HepG2 (cell line): ENCODE measurements at regions not wholly inside any gene's neighbourhood (a gene's known extent, or its start where the extent isn't known, plus 50 kb on each side); places are given as distances from the start of the nearest gene placed in this dataset.

Experiments
- ATF2 ChIP-seq: sonication (generic); formaldehyde crosslinking; IDR thresholded peaks from 2 replicates; pipeline ENCODE4 v1.4.0; 2020; ENCODE audit warnings: missing genetic modification reagents
- BCLAF1 ChIP-seq: fragments of 450-650 bp; IDR thresholded peaks from 2 replicates; pipeline ENCODE4 v1.6.1; 2017; ENCODE audit warnings: mild to moderate bottlenecking
- CENPBD1 ChIP-seq: sonication (generic); formaldehyde crosslinking; IDR thresholded peaks from 2 replicates; pipeline ENCODE4 v1.8.0; 2022; ENCODE audit warnings: missing genetic modification reagents, low read depth, mild to moderate bottlenecking, borderline replicate concordance
- E2F1 ChIP-seq: sonication (generic); formaldehyde crosslinking; IDR thresholded peaks from 2 replicates; pipeline ENCODE4 v1.5.0; 2020; ENCODE audit warnings: missing genetic modification reagents
- GPBP1L1 ChIP-seq: sonication (generic); formaldehyde crosslinking; IDR thresholded peaks from 2 replicates; pipeline ENCODE4 v1.5.0; 2020; ENCODE audit warnings: mild to moderate bottlenecking, missing genetic modification reagents
- GZF1 ChIP-seq: sonication (generic); formaldehyde crosslinking; IDR thresholded peaks from 2 replicates; pipeline ENCODE4 v1.5.1; 2020; ENCODE audit warnings: mild to moderate bottlenecking, missing genetic modification reagents
- HOMEZ ChIP-seq: IDR thresholded peaks from 2 replicates; pipeline ENCODE4 v1.6.1; 2016; ENCODE audit warnings: low read depth
- IKZF1 ChIP-seq: fragments of 450-650 bp; IDR thresholded peaks from 2 replicates; pipeline ENCODE4 v1.7.1; 2016
- JUND ChIP-seq: sonication (generic); formaldehyde crosslinking; IDR thresholded peaks from 2 replicates; pipeline ENCODE4 v1.8.0; 2022; ENCODE audit warnings: mild to moderate bottlenecking, missing genetic modification reagents
- MBD4 ChIP-seq: IDR thresholded peaks from 2 replicates; pipeline ENCODE4 v1.6.1; 2012; ENCODE audit warnings: low read length, inconsistent platforms, borderline replicate concordance
- NR0B2 ChIP-seq: sonication (generic); formaldehyde crosslinking; IDR thresholded peaks from 2 replicates; pipeline ENCODE4 v1.4.0; 2020; ENCODE audit warnings: mild to moderate bottlenecking, missing genetic modification reagents
- PBX2 ChIP-seq: IDR thresholded peaks from 2 replicates; pipeline ENCODE4 v1.6.1; 2016; ENCODE audit warnings: control low read depth
- POGZ ChIP-seq: sonication (generic); formaldehyde crosslinking; IDR thresholded peaks from 2 replicates; pipeline ENCODE4 v1.4.0; 2020; ENCODE audit warnings: mild to moderate bottlenecking, missing genetic modification reagents
- RBM22 ChIP-seq: fragments of 200-400 bp; formaldehyde crosslinking; optimal IDR thresholded peaks from 2 replicates; pipeline ENCODE3; 2017; ENCODE audit warnings: mild to moderate bottlenecking, low read length, moderate library complexity
- ZBTB33 ChIP-seq: sonication (generic); formaldehyde crosslinking; IDR thresholded peaks from 2 replicates; pipeline ENCODE4 v1.4.0; 2020; ENCODE audit warnings: missing genetic modification reagents
- ZFP90 ChIP-seq: sonication (generic); formaldehyde crosslinking; IDR thresholded peaks from 2 replicates; pipeline ENCODE4 v1.8.0; 2022; ENCODE audit warnings: missing genetic modification reagents, mild to moderate bottlenecking, inconsistent platforms, borderline replicate concordance
- ZNF225 ChIP-seq: sonication (generic); formaldehyde crosslinking; IDR thresholded peaks from 2 replicates; pipeline ENCODE4 v1.4.0; 2020; ENCODE audit warnings: mild to moderate bottlenecking, missing genetic modification reagents

GRCh38 chr4:87911252-87911774 lies 64.2 kb upstream of the SPP1 start (continued):
- TF ChIP-seq ATF2 (CRISPR knock-in tag) (peak; percentile 56; the same call in 1 of the 2 replicates), ZBTB33 (CRISPR knock-in tag) (no peak), MBD4 (no peak), ZNF225 (no peak), IKZF1 (no peak), HOMEZ (CRISPR knock-in tag) (peak; percentile 88), GPBP1L1 (CRISPR knock-in tag) (no peak), E2F1 (no peak), PBX2 (CRISPR knock-in tag) (no peak), BCLAF1 (no peak), GZF1 (CRISPR knock-in tag) (no peak), CENPBD1 (no peak), RBM22 (no peak), NR0B2 (CRISPR knock-in tag) (no peak), ZFP90 (CRISPR knock-in tag) (peak; percentile 43; the same call in 1 of the 2 replicates), JUND (CRISPR knock-in tag) (no peak), POGZ (CRISPR knock-in tag) (peak; percentile 58; the same call in 1 of the 2 replicates)
